ENCODE measurements at regions not wholly inside any gene's neighbourhood (a gene's known extent, or its start where the extent isn't known, plus 50 kb on each side); places are given as distances from the start of the nearest gene placed in this dataset.
"Not testable (repeated sequence)": the region's sequence is repeated elsewhere in the genome, so short reads cannot be mapped to it uniquely, and the experiment has no call there.

GRCh38 chr9:63804205-63804604 lies 1480.8 kb downstream of the FOXD4L5 start:
- DNase-seq = not testable (repeated sequence)

GRCh38 chr9:63794081-63794685 lies 1490.8 kb downstream of the FOXD4L5 start:
- not testable (repeated sequence) for DNase-seq

DNA sequence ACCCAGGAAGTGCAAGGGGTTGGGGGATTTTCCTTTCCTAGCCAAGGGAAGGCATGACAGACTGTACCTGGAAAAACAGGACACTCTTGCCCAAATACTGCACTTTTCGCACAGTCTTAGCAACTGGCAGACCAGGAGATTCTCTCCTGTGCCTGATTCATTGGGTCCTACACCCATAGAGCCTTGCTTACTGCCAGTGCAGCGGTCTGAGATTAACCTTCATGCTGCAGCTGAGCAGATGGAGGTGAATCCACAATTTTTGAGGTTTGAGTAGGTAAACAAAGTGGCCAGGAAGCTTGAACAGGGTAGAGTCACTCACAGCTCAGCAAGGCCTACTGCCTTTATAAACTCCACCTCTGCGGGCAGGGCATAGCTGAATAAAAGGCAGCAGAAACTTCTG lies 1497.6 kb downstream of the FOXD4L5 start:
- DNase-seq = not testable (repeated sequence)

DNA sequence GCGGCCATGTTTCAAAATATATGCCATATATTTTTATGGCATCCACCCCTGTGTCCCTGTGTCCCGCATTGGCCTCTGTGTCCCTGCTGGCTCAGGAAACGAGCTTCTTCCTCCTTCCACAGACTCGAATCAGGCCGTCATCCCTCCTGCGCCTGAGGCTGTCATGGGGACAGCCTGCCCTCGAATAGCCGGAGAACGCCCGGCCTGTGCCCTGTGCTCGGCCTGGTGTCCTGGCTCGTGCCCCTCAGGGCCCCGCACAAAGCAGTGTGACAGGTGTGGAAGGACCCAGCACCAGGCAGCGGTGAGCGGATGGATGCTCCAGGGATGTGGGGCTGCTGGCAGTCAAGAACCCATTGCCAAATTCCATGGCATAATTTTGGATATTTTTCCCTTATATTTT lies 1500.0 kb downstream of the FOXD4L5 start:
- DNase-seq = not testable (repeated sequence)

DNA sequence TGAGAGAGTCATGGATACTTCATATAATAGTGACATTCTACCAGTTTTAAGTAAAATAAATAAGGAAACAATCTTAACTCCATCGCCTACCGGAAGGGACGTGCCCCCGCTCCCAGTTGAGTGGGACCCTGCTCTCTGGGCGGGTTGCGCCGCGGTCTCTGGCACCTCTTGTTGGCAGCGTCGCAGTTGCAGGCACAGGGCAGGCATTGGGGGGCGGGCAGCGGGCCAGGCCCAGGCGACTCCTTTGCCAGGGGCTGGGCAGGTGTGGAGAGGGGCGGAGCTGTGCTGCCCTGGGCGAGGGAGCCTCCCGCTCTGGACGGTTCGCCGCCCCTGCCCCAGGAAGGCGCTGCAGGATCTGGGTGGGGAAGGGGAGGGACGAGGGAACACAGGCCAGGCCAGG lies 1500.6 kb downstream of the FOXD4L5 start:
- not testable (repeated sequence) for DNase-seq

DNA sequence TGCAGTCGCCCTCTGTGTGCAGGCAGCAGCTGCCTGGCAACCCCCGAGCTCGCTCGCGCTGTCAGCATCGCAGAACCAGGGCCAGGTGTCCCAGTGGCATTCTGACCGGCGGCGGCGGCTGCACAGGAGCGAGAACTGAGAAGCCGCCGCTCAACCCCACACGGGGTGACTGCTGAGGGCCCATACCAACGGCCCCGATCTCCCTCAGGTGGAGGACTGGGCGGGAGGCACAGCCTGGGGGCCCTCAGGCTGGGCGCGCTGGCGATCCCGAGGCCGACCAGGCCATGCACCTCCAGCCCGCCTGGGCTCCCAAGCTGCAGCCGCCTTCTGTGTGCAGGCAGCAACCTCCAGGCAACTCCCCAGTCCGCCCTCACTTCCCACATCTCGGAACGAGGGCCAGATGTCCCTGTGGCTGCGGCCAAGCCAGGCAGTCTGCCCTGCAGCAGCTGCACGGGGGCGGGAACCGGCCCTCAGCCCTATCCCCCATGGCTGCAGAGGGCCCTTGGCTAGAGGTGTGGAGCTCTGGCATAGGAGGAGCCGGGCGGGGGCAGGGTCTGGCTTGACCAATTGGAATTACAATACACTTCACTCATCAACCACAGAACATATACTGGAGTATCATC lies 1503.1 kb downstream of the FOXD4L5 start:
- not testable (repeated sequence) for DNase-seq

GRCh38 chr9:63781390-63781789 lies 1503.6 kb downstream of the FOXD4L5 start:
- DNase-seq = not testable (repeated sequence)

GRCh38 chr9:63776220-63776619 lies 1508.8 kb downstream of the FOXD4L5 start:
- DNase-seq = not testable (repeated sequence)

GRCh38 chr9:63775092-63775426 lies 1510.0 kb downstream of the FOXD4L5 start:
- not testable (repeated sequence) for DNase-seq

DNA sequence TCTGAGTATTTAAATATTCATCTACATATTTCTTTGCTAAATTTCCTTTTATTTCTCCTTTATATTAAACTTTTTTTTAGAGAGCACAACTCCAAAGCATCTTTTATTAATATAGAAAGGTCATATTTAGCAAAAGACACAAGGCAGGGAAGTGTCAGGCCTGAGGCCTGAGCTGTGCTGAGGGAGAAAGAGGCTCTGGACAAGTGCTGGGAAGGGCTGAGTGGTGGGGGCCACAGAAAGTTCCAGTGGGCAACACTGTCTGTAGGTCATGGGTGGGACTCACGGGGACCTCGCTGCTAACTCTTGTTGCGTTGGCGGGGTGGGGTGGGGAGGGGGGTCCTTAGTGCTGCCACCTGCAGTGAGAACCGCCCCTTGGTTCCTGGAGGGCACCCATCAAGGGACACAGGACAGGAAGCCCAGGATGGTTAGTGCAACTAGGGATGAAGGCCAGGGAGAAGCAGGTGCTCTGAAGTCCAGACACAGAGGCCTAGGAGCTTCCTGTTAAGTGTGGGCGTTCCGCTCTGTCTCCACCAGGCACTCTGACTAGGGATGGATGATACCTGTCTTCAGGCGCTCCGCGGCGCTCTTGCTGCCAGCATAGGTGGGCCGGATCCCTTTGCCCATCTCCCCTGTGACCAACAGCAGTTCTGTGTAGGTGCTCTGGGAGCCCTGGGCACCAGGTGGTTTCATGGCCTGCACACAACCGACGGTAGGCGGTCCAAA lies 1510.5 kb downstream of the FOXD4L5 start:
- DNase-seq = not testable (repeated sequence)

GRCh38 chr9:63762230-63762629 lies 1522.8 kb downstream of the FOXD4L5 start:
- not testable (repeated sequence) for DNase-seq

DNA sequence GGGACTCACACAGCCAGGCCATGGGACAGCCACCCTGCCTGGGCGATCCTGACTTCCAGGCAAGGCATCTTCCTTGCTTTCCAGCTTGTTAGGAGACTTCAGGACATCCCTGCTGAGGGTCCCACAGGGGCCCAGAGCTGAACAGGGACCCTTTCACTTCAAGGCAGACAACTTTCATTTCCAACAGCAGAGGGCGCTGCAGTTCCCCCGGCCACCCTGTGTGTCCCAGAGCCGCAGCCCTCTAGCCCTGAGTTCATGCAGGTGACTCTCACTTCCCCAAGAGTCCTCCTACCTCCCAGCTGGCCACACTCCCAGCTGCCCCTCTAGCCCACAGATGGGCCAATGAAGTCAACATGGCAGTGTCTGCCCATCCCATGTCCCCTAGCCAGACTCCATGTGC lies 1556.0 kb downstream of the FOXD4L5 start:
- not testable (repeated sequence) for DNase-seq

GRCh38 chr9:63728287-63728686 lies 1556.7 kb downstream of the FOXD4L5 start:
- DNase-seq = no peak

- DNase-seq = not testable (repeated sequence)
Observed at GRCh38 chr9:63708285-63708684, 1576.7 kb downstream of the FOXD4L5 start.

- DNase-seq = not testable (repeated sequence)
Observed at GRCh38 chr9:63704456-63704855, 1580.6 kb downstream of the FOXD4L5 start.

- DNase-seq = peak in 1 of 4 experiments; percentile 14
Observed at GRCh38 chr9:63703670-63704069, 1581.3 kb downstream of the FOXD4L5 start.

GRCh38 chr9:63703138-63703665 lies 1581.8 kb downstream of the FOXD4L5 start:
- DNase-seq = not testable (repeated sequence)
